Lower leg skin (tissue), 4 donors: ENCODE measurements at regions not wholly inside any gene's neighbourhood (a gene's known extent, or its start where the extent isn't known, plus 50 kb on each side); places are given as distances from the start of the nearest gene placed in this dataset.

Experiments used
- DNase-seq, 2 donors: peaks; one replicate each; pipeline ENCODE4 v3.0.0-alpha.2; 2019; ENCODE audit warnings: low spot score in 2 of 2
- H3K4me3 ChIP-seq: fragments of 200-600 bp; sonication (generic); 2 replicates; pipeline ENCODE4 v1.5.1; 2017; ENCODE audit warnings: mild to moderate bottlenecking, low read depth; ENCODE audit not compliant: poor library complexity, severe bottlenecking
- POLR2A ChIP-seq, 2 donors: fragments of 450-650 bp; IDR thresholded peaks; one replicate each; pipeline ENCODE4 v1.6.1; 2016 to 2017; ENCODE audit warnings: antibody characterized with exemption in 2 of 2, mild to moderate bottlenecking in 1 of 2, moderate library complexity in 1 of 2
- WGBS, 2 donors: methylation state at CpG; one replicate each; pipeline ENCODE4 v1.1.5; 2018; 5-methylcytosine and 5-hydroxymethylcytosine counted together
- intact Hi-C: fragments of 100-400 bp; cut with DNase I; formaldehyde crosslinking; loops from one replicate; pipeline ENCODE4 v1.15.0; 2023; ENCODE audit warnings: low total_unique reads
- TF ChIP-seq, protein P1 (sequence below), 3 donors: fragments of 450-650 bp; IDR thresholded peaks; one replicate each; pipeline ENCODE4 v1.5.1; 2016; ENCODE audit warnings: antibody characterized with exemption in 3 of 3, mild to moderate bottlenecking in 3 of 3, moderate library complexity in 2 of 3

DNA sequence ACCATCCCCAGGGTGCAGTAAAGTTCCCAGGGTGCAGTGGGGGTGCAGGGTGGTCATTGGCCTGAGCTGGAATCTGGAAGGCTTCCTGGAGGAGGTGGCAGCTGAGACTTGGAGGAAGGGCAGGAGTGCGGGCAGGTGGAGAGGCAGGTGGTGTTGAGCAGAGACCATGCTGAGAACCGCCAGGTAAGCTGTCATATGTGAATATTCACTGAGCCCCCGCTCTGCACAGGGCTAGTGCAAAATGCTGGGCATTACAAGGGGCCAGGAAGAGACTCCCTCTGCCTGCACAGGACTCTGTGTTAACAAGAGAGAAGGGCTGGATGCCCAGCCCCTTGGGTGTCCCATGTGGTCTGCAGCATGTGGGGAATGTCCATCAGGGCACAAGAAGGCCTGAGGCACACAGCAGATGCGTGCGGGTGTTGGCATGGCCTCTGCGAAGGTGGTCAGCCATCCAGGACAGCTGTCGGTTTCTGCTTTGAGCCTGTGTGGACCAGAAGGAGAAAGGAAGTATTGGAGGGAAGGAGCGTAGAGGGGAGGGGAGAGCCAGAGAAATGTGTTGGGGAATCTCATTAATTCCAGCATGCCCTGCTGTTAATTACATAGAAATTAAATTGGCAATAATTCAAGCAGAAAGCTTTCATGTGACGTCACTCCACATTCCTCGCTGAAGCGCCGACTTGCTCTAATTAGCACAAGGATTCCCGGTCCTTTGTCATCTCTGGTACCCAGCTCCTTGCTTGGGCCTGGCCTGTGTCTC is 62.8 kb upstream of the OTOS start:
- H3K4me3 ChIP-seq: no peak overlapping the region
- 41 to 44% methylated on average over 13 of the region's 13 CpGs for WGBS, 2 donors
- no peak for TF ChIP-seq POLR2A (IDR thresholded peaks at IDR 0.05)
- TF ChIP-seq, protein P1, sequence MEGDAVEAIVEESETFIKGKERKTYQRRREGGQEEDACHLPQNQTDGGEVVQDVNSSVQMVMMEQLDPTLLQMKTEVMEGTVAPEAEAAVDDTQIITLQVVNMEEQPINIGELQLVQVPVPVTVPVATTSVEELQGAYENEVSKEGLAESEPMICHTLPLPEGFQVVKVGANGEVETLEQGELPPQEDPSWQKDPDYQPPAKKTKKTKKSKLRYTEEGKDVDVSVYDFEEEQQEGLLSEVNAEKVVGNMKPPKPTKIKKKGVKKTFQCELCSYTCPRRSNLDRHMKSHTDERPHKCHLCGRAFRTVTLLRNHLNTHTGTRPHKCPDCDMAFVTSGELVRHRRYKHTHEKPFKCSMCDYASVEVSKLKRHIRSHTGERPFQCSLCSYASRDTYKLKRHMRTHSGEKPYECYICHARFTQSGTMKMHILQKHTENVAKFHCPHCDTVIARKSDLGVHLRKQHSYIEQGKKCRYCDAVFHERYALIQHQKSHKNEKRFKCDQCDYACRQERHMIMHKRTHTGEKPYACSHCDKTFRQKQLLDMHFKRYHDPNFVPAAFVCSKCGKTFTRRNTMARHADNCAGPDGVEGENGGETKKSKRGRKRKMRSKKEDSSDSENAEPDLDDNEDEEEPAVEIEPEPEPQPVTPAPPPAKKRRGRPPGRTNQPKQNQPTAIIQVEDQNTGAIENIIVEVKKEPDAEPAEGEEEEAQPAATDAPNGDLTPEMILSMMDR (IDR thresholded peaks at IDR 0.05): no peak
- intact Hi-C loops: no loop called here
- DNase-seq: no peak

DNA sequence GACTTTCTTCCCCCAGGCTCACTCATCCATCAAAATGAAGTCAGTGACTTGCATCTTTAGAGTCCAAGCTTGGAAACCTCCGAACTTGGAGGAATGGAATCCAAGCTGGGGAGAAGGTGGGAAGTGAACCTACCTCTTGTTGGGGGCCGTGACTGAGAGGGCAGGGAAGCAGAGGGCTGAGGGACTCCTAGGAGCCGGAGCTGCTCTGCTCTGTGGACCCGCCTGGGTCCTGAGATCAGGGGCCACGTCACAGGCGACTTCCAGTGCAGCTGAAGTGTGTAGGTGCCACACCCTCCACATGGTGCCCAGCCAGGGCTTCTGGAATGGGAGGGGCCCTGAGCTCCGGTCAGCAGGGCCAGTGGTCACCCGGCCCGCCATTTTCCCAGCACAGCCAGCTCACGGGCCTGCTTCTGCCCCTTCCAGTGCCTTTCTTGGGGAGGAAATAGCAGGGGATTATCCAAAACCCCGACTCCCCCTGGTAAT is 63.4 kb upstream of the OTOS start:
- H3K4me3 ChIP-seq: no peak overlapping the region
- 48 to 59% methylated on average over 11 of the region's 11 CpGs for WGBS, 2 donors
- no peak for TF ChIP-seq POLR2A (IDR thresholded peaks at IDR 0.05)
- TF ChIP-seq, protein P1 (IDR thresholded peaks at IDR 0.05): no peak
- intact Hi-C loops: no loop called here
- no peak for DNase-seq

DNA sequence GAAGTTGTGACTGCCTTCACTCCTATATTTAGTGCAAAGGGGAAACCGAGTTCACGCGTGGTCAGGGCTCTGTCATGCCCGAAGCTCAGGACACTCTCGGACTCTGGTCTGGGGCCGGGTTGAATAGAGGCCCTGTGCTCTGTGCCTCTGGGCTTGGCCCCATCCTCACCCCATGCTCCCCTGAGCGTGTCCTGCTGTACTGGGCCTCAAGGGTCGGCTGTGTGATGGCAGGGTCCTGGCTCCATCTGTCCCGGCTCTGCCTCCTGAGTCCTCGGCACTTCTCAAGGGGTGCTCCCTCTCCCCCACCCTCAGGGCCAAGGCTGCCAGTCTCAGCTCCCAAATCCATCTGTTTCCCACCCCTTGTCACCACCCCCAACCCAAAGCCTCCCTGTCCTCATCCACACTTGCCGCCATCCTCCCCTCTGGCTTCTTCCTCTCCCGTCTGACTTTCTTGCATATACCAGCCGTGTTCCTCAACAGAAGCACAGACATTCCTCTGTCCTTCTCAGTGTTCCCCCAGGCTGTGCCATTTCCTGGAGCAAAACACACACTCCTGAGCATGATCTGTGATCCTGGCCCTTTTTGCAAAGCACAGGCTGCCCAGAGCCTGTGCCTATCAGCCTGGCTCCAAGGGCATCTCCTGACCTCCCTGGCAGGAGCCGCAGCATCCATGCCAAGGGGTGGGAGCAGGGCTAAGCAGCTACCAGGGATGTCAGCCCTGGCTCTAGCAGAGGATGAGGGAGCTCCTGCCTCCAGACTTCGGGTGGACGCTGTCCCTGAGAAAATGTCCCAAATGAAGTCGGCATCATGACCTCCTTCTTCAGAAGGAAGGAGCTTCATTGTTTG is 64.2 kb upstream of the OTOS start:
- 75 to 82% methylated on average over 15 to 17 of the region's 17 CpGs for WGBS, 2 donors
- no peak for TF ChIP-seq POLR2A (IDR thresholded peaks at IDR 0.05)
- TF ChIP-seq, protein P1 (IDR thresholded peaks at IDR 0.05): no peak
- DNase-seq: peak in 1 of 2 donors; percentile 76
- no peak overlapping the region for H3K4me3 ChIP-seq
- intact Hi-C loops: no loop called here

DNA sequence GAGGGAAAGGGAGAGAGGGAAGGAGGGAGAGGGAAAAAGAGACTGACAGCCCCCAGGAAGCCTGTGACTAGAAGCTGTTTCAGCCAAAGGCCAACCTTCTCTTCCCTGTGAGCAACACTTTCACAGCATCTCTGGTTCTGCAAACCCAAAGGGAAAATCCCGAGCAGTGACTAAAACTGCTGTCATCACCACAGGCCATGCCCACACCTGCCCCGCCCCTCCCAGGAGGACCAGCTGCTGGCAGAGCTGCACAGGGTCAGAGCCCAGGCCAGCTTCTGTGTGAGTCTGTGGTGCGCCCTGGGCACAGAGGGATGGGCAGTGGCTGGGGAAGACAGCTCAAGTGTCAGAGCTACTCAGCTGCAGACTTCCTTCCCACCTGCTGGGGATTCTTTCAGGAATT is 64.9 kb upstream of the OTOS start:
- no peak overlapping the region for H3K4me3 ChIP-seq
- no peak for DNase-seq
- WGBS, 2 donors: 31 to 41% methylated on average over 3 of the region's 3 CpGs
- TF ChIP-seq, protein P1 (IDR thresholded peaks at IDR 0.05): no peak
- no peak for TF ChIP-seq POLR2A (IDR thresholded peaks at IDR 0.05)
- intact Hi-C loops: no loop called here

DNA sequence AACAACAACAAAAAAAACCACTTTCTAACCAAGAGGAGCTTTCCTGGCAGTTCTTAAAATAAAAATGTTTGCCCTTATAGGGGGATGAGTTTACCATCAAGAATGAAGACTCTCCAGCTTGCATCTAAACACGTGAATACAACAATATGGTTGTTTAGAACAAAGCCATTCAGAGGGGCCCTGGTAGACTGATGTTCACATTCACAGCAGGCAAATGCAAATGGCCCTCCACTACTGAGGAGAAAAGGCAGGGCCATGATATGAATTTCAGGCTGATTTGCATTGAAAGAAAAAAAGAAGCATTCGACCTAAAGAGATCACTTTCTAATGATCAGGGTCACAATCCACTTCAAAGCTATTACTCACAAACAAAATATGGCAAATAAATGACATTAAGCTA is 65.3 kb upstream of the OTOS start:
- DNase-seq: no peak
- no peak overlapping the region for H3K4me3 ChIP-seq
- WGBS, 2 donors: 40 to 44% methylated on average over 2 of the region's 2 CpGs
- intact Hi-C loops: no loop called here
- no peak for TF ChIP-seq POLR2A (IDR thresholded peaks at IDR 0.05)

DNA sequence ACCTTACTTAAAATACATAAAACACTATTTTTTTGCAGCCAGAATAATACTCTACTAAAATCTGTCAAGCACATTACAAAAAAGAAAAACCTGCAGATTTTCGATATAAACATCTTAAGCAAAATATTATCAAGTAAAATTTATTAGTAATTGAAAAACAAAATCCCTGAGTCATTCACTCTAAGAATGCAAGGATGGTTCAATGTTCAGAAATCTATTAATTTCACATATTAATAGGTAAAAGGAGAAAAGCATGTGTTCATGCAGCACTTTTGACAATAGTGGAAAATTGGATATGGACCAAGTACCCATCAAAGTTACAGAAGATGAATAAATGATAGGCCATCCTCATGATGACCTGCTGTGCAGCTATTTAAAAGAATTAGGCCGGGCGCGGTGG is 66.2 kb upstream of the OTOS start:
- intact Hi-C loops: no loop called here
- TF ChIP-seq POLR2A (IDR thresholded peaks at IDR 0.05): no peak
- TF ChIP-seq, protein P1 (IDR thresholded peaks at IDR 0.05): no peak
- DNase-seq: no peak
- WGBS, 2 donors: 94 to 99% methylated on average over 4 of the region's 4 CpGs
- no peak overlapping the region for H3K4me3 ChIP-seq
